Type B pancreatic cell (in vitro differentiated cells): ENCODE measurements at regions not wholly inside any gene's neighbourhood (a gene's known extent, or its start where the extent isn't known, plus 50 kb on each side); places are given as distances from the start of the nearest gene placed in this dataset.
"Not testable (repeated sequence)": the region's sequence is repeated elsewhere in the genome, so short reads cannot be mapped to it uniquely, and the experiment has no call there.

Source experiments
- DNase-seq: peaks from one replicate; pipeline ENCODE4 v3.0.0; 2021; ENCODE audit warnings: mixed read lengths; ENCODE audit not compliant: unreplicated experiment; ENCODE audit errors: extremely low spot score
- H3K27ac Mint-ChIP-seq: 2 replicates; pipeline ENCODE4 v1.8.0; 2021; ENCODE audit warnings: mild to moderate bottlenecking, mixed read lengths
- H3K27me3 Mint-ChIP-seq: 2 replicates; pipeline ENCODE4 v1.8.0; 2021; ENCODE audit warnings: mixed read lengths
- H3K36me3 Mint-ChIP-seq: 2 replicates; pipeline ENCODE4 v1.8.0; 2021; ENCODE audit warnings: mixed read lengths
- H3K4me1 Mint-ChIP-seq: one replicate; pipeline ENCODE4 v1.8.0; 2021; ENCODE audit warnings: mixed read lengths; ENCODE audit not compliant: unreplicated experiment
- H3K4me3 Mint-ChIP-seq: 2 replicates; pipeline ENCODE4 v1.8.0; 2021; ENCODE audit warnings: mild to moderate bottlenecking, mixed read lengths
- H3K9me3 Mint-ChIP-seq: 2 replicates; pipeline ENCODE4 v1.8.0; 2021; ENCODE audit warnings: mixed read lengths
- TF ChIP-seq, protein P1 (sequence below): fragments of 200-600 bp; sonication (generic); conservative IDR thresholded peaks from 2 replicates; pipeline ENCODE4 v1.5.0; 2021; ENCODE audit warnings: antibody characterized with exemption, mild to moderate bottlenecking

GRCh38 chr13:80164462-80164861, 176.5 kb downstream of the SPRY2 start:
- H3K4me1 Mint-ChIP-seq = peaks cover 8% of the 10 kb centered on the region
- H3K4me3 Mint-ChIP-seq = no peak overlapping the region
- DNase-seq = no peak
- H3K36me3 Mint-ChIP-seq = no peaks in the 10 kb centered on the region
- TF ChIP-seq, protein P1, sequence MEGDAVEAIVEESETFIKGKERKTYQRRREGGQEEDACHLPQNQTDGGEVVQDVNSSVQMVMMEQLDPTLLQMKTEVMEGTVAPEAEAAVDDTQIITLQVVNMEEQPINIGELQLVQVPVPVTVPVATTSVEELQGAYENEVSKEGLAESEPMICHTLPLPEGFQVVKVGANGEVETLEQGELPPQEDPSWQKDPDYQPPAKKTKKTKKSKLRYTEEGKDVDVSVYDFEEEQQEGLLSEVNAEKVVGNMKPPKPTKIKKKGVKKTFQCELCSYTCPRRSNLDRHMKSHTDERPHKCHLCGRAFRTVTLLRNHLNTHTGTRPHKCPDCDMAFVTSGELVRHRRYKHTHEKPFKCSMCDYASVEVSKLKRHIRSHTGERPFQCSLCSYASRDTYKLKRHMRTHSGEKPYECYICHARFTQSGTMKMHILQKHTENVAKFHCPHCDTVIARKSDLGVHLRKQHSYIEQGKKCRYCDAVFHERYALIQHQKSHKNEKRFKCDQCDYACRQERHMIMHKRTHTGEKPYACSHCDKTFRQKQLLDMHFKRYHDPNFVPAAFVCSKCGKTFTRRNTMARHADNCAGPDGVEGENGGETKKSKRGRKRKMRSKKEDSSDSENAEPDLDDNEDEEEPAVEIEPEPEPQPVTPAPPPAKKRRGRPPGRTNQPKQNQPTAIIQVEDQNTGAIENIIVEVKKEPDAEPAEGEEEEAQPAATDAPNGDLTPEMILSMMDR = no peak
- peaks cover 3% of the 10 kb centered on the region for H3K27me3 Mint-ChIP-seq
- no peak overlapping the region for H3K27ac Mint-ChIP-seq
- peaks cover 8% of the 10 kb centered on the region for H3K9me3 Mint-ChIP-seq

DNA sequence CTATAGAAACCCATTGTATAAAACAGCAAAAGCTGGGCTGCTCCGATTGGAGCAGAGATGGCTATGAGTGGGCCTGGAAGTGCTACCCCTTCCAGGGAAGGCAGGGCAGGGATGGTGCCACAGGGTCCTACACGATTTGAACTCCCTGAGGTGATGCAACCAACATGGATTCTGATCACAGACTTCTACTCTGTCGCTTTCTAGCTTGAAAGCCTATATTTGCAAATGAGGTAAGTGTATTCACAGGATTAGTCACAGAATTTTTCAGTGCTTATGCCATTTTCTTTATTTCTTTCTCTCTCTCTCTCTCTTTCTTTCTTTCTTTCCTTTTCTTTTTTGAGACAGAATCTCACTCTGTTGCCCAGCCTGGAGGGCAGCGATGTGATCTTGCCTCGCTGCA, 179.0 kb downstream of the SPRY2 start:
- no peak overlapping the region for H3K4me3 Mint-ChIP-seq
- H3K27ac Mint-ChIP-seq = no peak overlapping the region
- no peaks in the 10 kb centered on the region for H3K27me3 Mint-ChIP-seq
- DNase-seq = no peak
- no peaks in the 10 kb centered on the region for H3K36me3 Mint-ChIP-seq
- peaks cover 12% of the 10 kb centered on the region for H3K9me3 Mint-ChIP-seq
- peaks cover 8% of the 10 kb centered on the region for H3K4me1 Mint-ChIP-seq
- TF ChIP-seq, protein P1 = no peak

DNA sequence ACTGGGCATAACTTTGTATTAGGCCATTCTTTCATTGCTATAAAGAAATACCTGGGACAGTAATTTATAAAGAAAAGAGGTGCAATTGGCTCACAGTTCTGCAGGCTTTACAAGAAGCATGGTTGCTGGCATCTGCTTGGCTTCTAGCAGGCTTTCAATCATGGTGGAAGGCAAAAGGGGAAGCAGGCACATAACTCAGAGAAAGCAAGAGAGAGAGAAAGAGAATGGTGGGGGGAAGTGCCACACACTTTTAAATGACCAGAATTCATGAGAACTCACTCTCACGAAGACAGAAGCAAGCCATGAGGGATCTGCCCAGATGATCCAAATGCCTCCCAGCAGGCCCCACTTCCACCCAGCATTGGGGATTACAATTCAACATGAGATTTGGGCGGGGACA, 179.7 kb downstream of the SPRY2 start:
- no peaks in the 10 kb centered on the region for H3K36me3 Mint-ChIP-seq
- peaks cover 12% of the 10 kb centered on the region for H3K9me3 Mint-ChIP-seq
- H3K4me3 Mint-ChIP-seq = no peak overlapping the region
- H3K4me1 Mint-ChIP-seq = peaks cover 8% of the 10 kb centered on the region
- TF ChIP-seq, protein P1 = no peak
- H3K27me3 Mint-ChIP-seq = no peaks in the 10 kb centered on the region
- DNase-seq = no peak
- H3K27ac Mint-ChIP-seq = no peak overlapping the region

GRCh38 chr13:80160110-80160509, 180.8 kb downstream of the SPRY2 start:
- peaks cover 8% of the 10 kb centered on the region for H3K4me1 Mint-ChIP-seq
- DNase-seq = no peak
- no peaks in the 10 kb centered on the region for H3K36me3 Mint-ChIP-seq
- H3K27ac Mint-ChIP-seq = no peak overlapping the region
- H3K9me3 Mint-ChIP-seq = peaks cover 12% of the 10 kb centered on the region
- TF ChIP-seq, protein P1 = no peak
- no peaks in the 10 kb centered on the region for H3K27me3 Mint-ChIP-seq
- H3K4me3 Mint-ChIP-seq = no peak overlapping the region

GRCh38 chr13:80157261-80157932, 183.5 kb downstream of the SPRY2 start:
- Mint-ChIP-seq H3K27me3 (no peaks in the 10 kb centered on the region), H3K27ac (no peak overlapping the region), H3K4me1 (no peaks in the 10 kb centered on the region), H3K36me3 (no peaks in the 10 kb centered on the region), H3K4me3 (no peak overlapping the region), H3K9me3 (peaks cover 8% of the 10 kb centered on the region)
- TF ChIP-seq, protein P1 = no peak
- no peak for DNase-seq

DNA sequence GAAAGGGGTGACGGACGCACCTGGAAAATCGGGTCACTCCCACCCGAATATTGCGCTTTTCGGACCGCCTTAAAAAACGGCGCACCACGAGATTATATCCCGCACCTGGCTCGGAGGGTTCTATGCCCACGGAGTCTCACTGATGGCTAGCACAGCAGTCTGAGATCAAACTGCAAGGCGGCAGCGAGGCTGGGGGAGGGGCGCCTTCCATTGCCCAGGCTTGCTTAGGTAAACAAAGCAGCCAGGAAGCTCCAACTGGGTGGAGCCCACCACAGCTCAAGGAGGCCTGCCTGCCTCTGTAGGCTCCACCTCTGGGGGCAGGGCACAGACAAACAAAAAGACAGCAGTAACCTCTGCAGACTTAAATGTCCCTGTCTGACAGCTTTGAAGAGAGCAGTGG, 188.8 kb downstream of the SPRY2 start:
- not testable (repeated sequence) for H3K27ac Mint-ChIP-seq, DNase-seq, H3K4me1 Mint-ChIP-seq, H3K27me3 Mint-ChIP-seq, H3K4me3 Mint-ChIP-seq, H3K9me3 Mint-ChIP-seq, H3K36me3 Mint-ChIP-seq
